Osteoblast (primary cell): ENCODE measurements at regions not wholly inside any gene's neighbourhood (a gene's known extent, or its start where the extent isn't known, plus 50 kb on each side); places are given as distances from the start of the nearest gene placed in this dataset.

Experiments
- DNase-seq: peaks from one replicate; pipeline ENCODE4 v3.0.0; 2011; ENCODE audit warnings: low spot score, mixed read lengths; ENCODE audit not compliant: insufficient read length; ENCODE audit errors: missing footprints
- H2AFZ ChIP-seq: 2 replicates; pipeline ENCODE4 v1.6.0; 2011; ENCODE audit warnings: mild to moderate bottlenecking, low read length
- H3K27ac ChIP-seq: 2 replicates; pipeline ENCODE4 v1.5.1; 2011; ENCODE audit warnings: mild to moderate bottlenecking, low read depth, low read length, moderate library complexity
- H3K27me3 ChIP-seq: 2 replicates; pipeline ENCODE4 v1.6.0; 2012; ENCODE audit warnings: mild to moderate bottlenecking, control low read depth, inconsistent platforms, low read length, moderate library complexity; ENCODE audit not compliant: insufficient read depth
- H3K36me3 ChIP-seq: 2 replicates; pipeline ENCODE4 v1.5.1; 2011; ENCODE audit warnings: mild to moderate bottlenecking, low read length, control low read depth, moderate library complexity; ENCODE audit not compliant: insufficient read depth
- H3K4me1 ChIP-seq: 2 replicates; pipeline ENCODE4 v1.5.1; 2011; ENCODE audit warnings: mild to moderate bottlenecking, low read length, control low read depth, moderate library complexity; ENCODE audit not compliant: insufficient read depth
- H3K4me2 ChIP-seq: 2 replicates; pipeline ENCODE4 v1.6.0; 2011; ENCODE audit warnings: mild to moderate bottlenecking, low read length; ENCODE audit not compliant: insufficient read depth
- H3K4me3 ChIP-seq: fragments of 200-600 bp; sonication (generic); 3 replicates; pipeline ENCODE4 v1.5.1; 2012; ENCODE audit warnings: mild to moderate bottlenecking, low read length, inconsistent platforms; ENCODE audit not compliant: insufficient read depth
- H3K79me2 ChIP-seq: 2 replicates; pipeline ENCODE4 v1.6.0; 2012; ENCODE audit warnings: mild to moderate bottlenecking, low read length, control low read depth, inconsistent platforms; ENCODE audit not compliant: insufficient read depth
- H3K9me3 ChIP-seq: 2 replicates; pipeline ENCODE4 v1.5.1; 2011; ENCODE audit warnings: low read depth, low read length, control low read depth
- H4K20me1 ChIP-seq: 2 replicates; pipeline ENCODE4 v1.6.0; 2012; ENCODE audit warnings: mild to moderate bottlenecking, low read length, control low read depth; ENCODE audit not compliant: insufficient read depth
- CTCF ChIP-seq: IDR thresholded peaks from 2 replicates; pipeline ENCODE4 v1.5.1; 2011; ENCODE audit warnings: mild to moderate bottlenecking, low read depth, low read length, moderate library complexity; ENCODE audit errors: extremely low read depth

- no peak overlapping the region for H3K4me2 ChIP-seq
- H3K4me1 ChIP-seq = no peaks in the 10 kb centered on the region
- H4K20me1 ChIP-seq = no peaks in the 10 kb centered on the region
- no peak overlapping the region for H2AFZ ChIP-seq
- no peak for TF ChIP-seq CTCF
- H3K4me3 ChIP-seq = no peak overlapping the region
- no peaks in the 10 kb centered on the region for H3K79me2 ChIP-seq
- H3K9me3 ChIP-seq = no peaks in the 10 kb centered on the region
- DNase-seq = no peak
- H3K27me3 ChIP-seq = no peaks in the 10 kb centered on the region
- H3K36me3 ChIP-seq = no peaks in the 10 kb centered on the region
- no peak overlapping the region for H3K27ac ChIP-seq
Observed at GRCh38 chr18:30652387-30652786, 390.2 kb downstream of the DSC3 start.

GRCh38 chr18:30650499-30650898, 392.0 kb downstream of the DSC3 start:
- no peak overlapping the region for H3K4me2 ChIP-seq
- no peak for DNase-seq
- no peak for TF ChIP-seq CTCF
- H3K27me3 ChIP-seq = no peaks in the 10 kb centered on the region
- H3K4me1 ChIP-seq = no peaks in the 10 kb centered on the region
- H2AFZ ChIP-seq = no peak overlapping the region
- H3K79me2 ChIP-seq = no peaks in the 10 kb centered on the region
- H4K20me1 ChIP-seq = no peaks in the 10 kb centered on the region
- H3K36me3 ChIP-seq = no peaks in the 10 kb centered on the region
- no peaks in the 10 kb centered on the region for H3K9me3 ChIP-seq
- H3K27ac ChIP-seq = no peak overlapping the region
- H3K4me3 ChIP-seq = no peak overlapping the region

GRCh38 chr18:30644158-30644557, 398.4 kb downstream of the DSC3 start:
- Histone ChIP-seq H2AFZ (no peak overlapping the region), H3K4me1 (no peaks in the 10 kb centered on the region), H3K4me2 (no peak overlapping the region), H3K27me3 (no peaks in the 10 kb centered on the region), H3K9me3 (no peaks in the 10 kb centered on the region), H3K36me3 (no peaks in the 10 kb centered on the region), H3K4me3 (no peak overlapping the region), H4K20me1 (no peaks in the 10 kb centered on the region), H3K27ac (no peak overlapping the region), H3K79me2 (no peaks in the 10 kb centered on the region)
- no peak for TF ChIP-seq CTCF
- DNase-seq = no peak

GRCh38 chr18:30639361-30639760, 403.2 kb downstream of the DSC3 start:
- Histone ChIP-seq H3K4me1 (no peaks in the 10 kb centered on the region), H3K27ac (no peak overlapping the region), H3K9me3 (no peaks in the 10 kb centered on the region), H4K20me1 (no peaks in the 10 kb centered on the region), H3K79me2 (no peaks in the 10 kb centered on the region), H3K4me2 (no peak overlapping the region), H3K36me3 (no peaks in the 10 kb centered on the region), H2AFZ (no peak overlapping the region), H3K4me3 (no peak overlapping the region), H3K27me3 (no peaks in the 10 kb centered on the region)
- DNase-seq = no peak
- no peak for TF ChIP-seq CTCF
